Activated naive CD4-positive, alpha-beta T cell treated with anti-CD3 and anti-CD28 coated beads, Interleukin-2, amount 50 U/mL, for 24 hours (primary cell): ENCODE measurements at regions not wholly inside any gene's neighbourhood (a gene's known extent, or its start where the extent isn't known, plus 50 kb on each side); places are given as distances from the start of the nearest gene placed in this dataset.
A peak's percentile ranks its signal among the peaks of the same experiment; 100 is the strongest.
"Not testable (repeated sequence)": the region's sequence is repeated elsewhere in the genome, so short reads cannot be mapped to it uniquely, and the experiment has no call there.

Experiments
- H3K27ac Mint-ChIP-seq: one replicate; pipeline ENCODE4 v1.8.0; 2021; ENCODE audit warnings: mild to moderate bottlenecking, mixed read lengths
- H3K27me3 Mint-ChIP-seq: one replicate; pipeline ENCODE4 v1.8.0; 2021; ENCODE audit warnings: mixed read lengths
- H3K36me3 Mint-ChIP-seq: one replicate; pipeline ENCODE4 v1.8.0; 2021; ENCODE audit warnings: mixed read lengths
- H3K4me1 Mint-ChIP-seq: one replicate; pipeline ENCODE4 v1.8.0; 2021; ENCODE audit warnings: mixed read lengths
- H3K4me3 Mint-ChIP-seq: one replicate; pipeline ENCODE4 v1.8.0; 2021; ENCODE audit warnings: mild to moderate bottlenecking, mixed read lengths
- H3K9me3 Mint-ChIP-seq: one replicate; pipeline ENCODE4 v1.8.0; 2021; ENCODE audit warnings: mixed read lengths

GRCh38 chr5:142398730-142399055 lies 73.9 kb upstream of the SPRY4 start:
- H3K36me3 Mint-ChIP-seq: peaks cover 6% of the 10 kb centered on the region
- H3K4me1 Mint-ChIP-seq: no peaks in the 10 kb centered on the region

GRCh38 chr5:142398011-142398729 lies 73.3 kb upstream of the SPRY4 start:
- not testable (repeated sequence) for H3K4me3 Mint-ChIP-seq, H3K27ac Mint-ChIP-seq, H3K27me3 Mint-ChIP-seq, H3K4me1 Mint-ChIP-seq, H3K36me3 Mint-ChIP-seq
- H3K9me3 Mint-ChIP-seq: peaks cover 22% of the 10 kb centered on the region

More at GRCh38 chr5:142398730-142399055, 73.9 kb upstream of the SPRY4 start:
- Mint-ChIP-seq H3K9me3 (peaks cover 22% of the 10 kb centered on the region), H3K27ac (no peak overlapping the region), H3K27me3 (no peaks in the 10 kb centered on the region), H3K4me3 (no peak overlapping the region)

DNA sequence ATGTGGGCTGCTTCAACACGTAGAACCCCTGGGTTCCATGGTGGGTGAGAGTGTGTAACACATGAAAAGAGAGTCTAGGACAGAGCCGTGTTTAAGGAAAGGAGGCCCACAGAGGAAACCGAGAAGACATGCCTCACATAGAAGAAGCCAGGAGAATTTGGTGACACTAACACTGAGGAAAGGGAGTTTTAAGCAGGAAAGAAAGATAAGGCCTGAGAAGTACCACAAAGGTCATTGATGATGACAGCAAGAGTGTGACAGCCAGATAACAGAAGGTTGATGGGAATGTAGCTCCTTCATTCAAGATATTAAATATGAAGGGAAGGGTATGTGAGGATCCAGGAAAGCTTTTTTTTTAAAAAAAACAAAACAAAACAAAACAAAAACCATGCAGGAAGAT lies 72.4 kb upstream of the SPRY4 start:
- Mint-ChIP-seq H3K27ac (no peak overlapping the region), H3K4me1 (no peaks in the 10 kb centered on the region), H3K4me3 (no peak overlapping the region), H3K9me3 (peaks cover 22% of the 10 kb centered on the region), H3K27me3 (no peaks in the 10 kb centered on the region), H3K36me3 (peaks cover 6% of the 10 kb centered on the region)

DNA sequence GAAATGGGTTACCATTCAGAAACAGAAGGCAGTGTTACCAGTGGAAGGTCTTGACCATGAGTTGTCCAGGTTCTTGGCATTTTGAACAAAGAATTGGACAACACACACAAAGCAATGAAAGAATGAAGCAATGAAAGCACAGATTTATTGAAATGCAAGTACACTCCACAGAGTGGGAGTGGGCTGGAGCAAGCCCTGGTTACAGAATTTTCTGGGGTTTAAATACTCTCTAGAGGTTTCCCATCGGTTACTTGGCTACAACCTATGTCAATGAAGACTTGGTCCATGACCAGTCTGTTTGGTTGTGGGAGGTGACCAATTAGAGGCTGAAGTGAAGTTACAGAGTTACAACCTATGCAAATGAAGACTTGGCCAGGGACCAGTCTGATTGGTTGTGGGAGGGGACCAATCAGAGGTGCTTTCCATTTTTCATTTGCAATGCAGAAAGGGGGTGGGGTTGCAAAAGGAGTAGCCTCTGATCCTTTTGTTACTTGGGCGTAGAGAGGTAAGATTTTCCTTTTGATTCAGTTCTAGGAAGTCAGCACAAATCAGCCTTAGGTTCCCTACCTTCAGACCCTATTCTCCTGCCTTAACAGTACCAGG lies 71.7 kb upstream of the SPRY4 start:
- Mint-ChIP-seq H3K36me3 (peaks cover 6% of the 10 kb centered on the region), H3K9me3 (peaks cover 22% of the 10 kb centered on the region), H3K27ac (peak overlapping the region; percentile 38), H3K4me1 (no peaks in the 10 kb centered on the region), H3K27me3 (no peaks in the 10 kb centered on the region), H3K4me3 (no peak overlapping the region)

DNA sequence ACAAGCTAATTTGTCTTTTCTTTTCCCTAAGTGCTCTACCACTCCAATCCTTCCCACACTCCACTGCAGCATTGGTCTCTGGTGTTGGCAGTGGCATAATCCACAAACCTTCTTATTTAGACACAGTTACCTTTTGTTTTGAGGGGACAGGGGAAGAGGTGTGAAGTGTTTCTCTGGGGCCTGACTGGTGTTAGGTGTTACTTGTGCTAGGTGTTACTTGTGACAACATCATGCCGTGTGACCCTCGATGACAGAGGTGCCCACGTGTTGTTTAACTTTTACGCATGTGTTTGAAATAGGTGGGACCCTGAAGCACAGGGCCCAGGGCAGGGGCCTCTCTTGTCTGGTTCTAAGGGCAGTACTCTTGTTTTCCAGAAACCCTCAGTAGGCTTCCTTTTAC lies 70.5 kb upstream of the SPRY4 start:
- peaks cover 6% of the 10 kb centered on the region for H3K36me3 Mint-ChIP-seq
- H3K4me3 Mint-ChIP-seq: no peak overlapping the region
- no peaks in the 10 kb centered on the region for H3K4me1 Mint-ChIP-seq
- peaks cover 22% of the 10 kb centered on the region for H3K9me3 Mint-ChIP-seq
- H3K27ac Mint-ChIP-seq: no peak overlapping the region
- H3K27me3 Mint-ChIP-seq: no peaks in the 10 kb centered on the region

DNA sequence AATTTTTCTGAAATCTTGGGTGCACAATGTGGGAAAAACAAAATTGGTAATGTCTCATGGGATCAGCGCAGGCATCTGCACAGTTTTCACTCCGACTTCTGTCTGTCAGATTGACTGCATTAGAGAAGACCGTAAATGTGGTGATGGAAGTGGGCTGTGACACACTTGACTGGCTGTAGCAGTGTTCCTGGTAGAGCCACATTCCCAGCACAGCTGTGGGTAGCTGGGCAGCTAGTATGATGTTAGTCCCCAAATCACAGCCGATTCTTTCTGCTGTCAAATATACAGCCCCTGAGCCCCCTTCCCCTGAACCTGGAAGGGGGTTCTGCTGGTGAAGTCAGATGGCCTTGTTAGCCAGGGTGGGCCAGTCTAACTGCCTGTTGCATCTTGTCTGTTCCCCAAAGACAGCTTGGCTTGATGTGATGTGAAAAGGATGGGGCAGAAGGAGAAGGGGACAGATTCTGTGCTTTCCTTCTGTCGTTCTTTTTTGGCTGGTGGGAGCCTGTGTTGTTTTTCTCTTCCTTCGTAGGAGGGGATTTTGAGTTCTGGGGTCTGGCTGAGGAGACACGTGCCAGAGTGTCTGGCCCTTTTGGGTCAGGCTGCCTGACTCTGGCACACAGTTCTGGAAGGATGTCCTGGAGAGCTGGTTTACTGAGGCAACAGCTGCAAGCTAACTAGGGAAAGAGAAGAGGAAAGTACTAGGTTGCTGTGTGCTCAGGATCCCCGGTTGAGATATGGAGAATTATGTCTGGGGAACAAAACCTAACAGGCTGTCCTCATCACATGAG lies 66.4 kb upstream of the SPRY4 start:
- Mint-ChIP-seq H3K4me3 (no peak overlapping the region), H3K36me3 (peaks cover 5% of the 10 kb centered on the region), H3K27ac (no peak overlapping the region), H3K4me1 (peaks cover 11% of the 10 kb centered on the region), H3K27me3 (no peaks in the 10 kb centered on the region), H3K9me3 (peaks cover 12% of the 10 kb centered on the region)

GRCh38 chr5:142390334-142390733 lies 65.5 kb upstream of the SPRY4 start:
- Mint-ChIP-seq H3K27ac (no peak overlapping the region), H3K27me3 (no peaks in the 10 kb centered on the region), H3K4me1 (peaks cover 11% of the 10 kb centered on the region)

DNA sequence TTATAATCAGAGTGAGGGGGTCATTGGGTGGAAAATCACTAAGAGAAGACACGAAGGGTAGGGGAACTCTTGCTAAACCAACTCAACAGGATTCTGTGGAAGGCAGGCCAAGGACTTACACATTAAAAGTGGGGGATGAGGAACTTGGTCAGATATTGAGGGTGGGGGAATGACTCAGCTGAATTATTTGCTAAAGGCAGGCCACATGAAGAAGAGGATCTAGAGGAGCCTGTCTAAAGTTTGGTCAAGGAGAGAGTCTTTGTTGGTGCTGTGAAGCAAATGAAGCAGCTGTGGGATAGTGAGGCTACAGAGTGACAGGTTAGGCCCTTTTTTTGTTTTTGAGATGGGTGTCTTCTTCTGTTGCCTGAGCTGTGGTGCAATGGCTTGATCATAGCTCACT lies 63.9 kb upstream of the SPRY4 start:
- Mint-ChIP-seq H3K27me3 (no peaks in the 10 kb centered on the region), H3K4me3 (no peak overlapping the region), H3K27ac (peak overlapping the region; percentile 33), H3K36me3 (no peaks in the 10 kb centered on the region), H3K9me3 (no peaks in the 10 kb centered on the region), H3K4me1 (peaks cover 21% of the 10 kb centered on the region)

More at GRCh38 chr5:142390334-142390733, 65.5 kb upstream of the SPRY4 start:
- no peaks in the 10 kb centered on the region for H3K36me3 Mint-ChIP-seq
- peaks cover 4% of the 10 kb centered on the region for H3K9me3 Mint-ChIP-seq
- no peak overlapping the region for H3K4me3 Mint-ChIP-seq

- Mint-ChIP-seq H3K4me3 (no peak overlapping the region), H3K27ac (no peak overlapping the region), H3K9me3 (no peaks in the 10 kb centered on the region), H3K4me1 (peaks cover 21% of the 10 kb centered on the region), H3K27me3 (no peaks in the 10 kb centered on the region), H3K36me3 (no peaks in the 10 kb centered on the region)
These were observed 62.3 kb upstream of the SPRY4 start for GRCh38 chr5:142387024-142387682.

GRCh38 chr5:142386137-142387023 lies 61.6 kb upstream of the SPRY4 start:
- H3K27ac Mint-ChIP-seq: no peak overlapping the region
- no peaks in the 10 kb centered on the region for H3K27me3 Mint-ChIP-seq
- H3K9me3 Mint-ChIP-seq: no peaks in the 10 kb centered on the region
- peaks cover 21% of the 10 kb centered on the region for H3K4me1 Mint-ChIP-seq
- H3K4me3 Mint-ChIP-seq: no peak overlapping the region
- H3K36me3 Mint-ChIP-seq: no peaks in the 10 kb centered on the region

GRCh38 chr5:142385194-142385593 lies 60.4 kb upstream of the SPRY4 start:
- Mint-ChIP-seq H3K27me3 (no peaks in the 10 kb centered on the region), H3K4me1 (peaks cover 21% of the 10 kb centered on the region), H3K9me3 (no peaks in the 10 kb centered on the region), H3K4me3 (no peak overlapping the region), H3K36me3 (no peaks in the 10 kb centered on the region), H3K27ac (no peak overlapping the region)

DNA sequence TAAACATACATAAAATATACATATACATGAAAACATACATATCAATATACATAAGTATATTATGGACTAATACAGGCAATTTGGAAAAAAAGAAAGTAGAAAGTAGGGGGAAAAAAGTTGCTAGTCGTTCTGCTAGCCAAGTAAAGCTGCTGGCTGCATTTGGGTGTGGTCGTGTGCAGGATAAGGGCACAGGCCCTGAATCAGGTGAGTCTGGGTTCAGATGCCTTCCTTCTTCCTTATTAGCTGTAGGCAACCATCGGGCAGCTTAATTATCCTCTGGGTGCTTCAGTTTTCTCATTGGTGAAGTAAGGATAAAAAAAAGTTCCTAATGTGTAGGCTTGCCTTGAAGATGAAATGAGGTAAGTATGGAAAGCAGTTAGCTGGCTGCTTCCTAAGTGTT lies 59.2 kb upstream of the SPRY4 start:
- no peaks in the 10 kb centered on the region for H3K36me3 Mint-ChIP-seq
- H3K27ac Mint-ChIP-seq: no peak overlapping the region
- no peak overlapping the region for H3K4me3 Mint-ChIP-seq
- H3K27me3 Mint-ChIP-seq: no peaks in the 10 kb centered on the region
- H3K4me1 Mint-ChIP-seq: peaks cover 21% of the 10 kb centered on the region
- no peaks in the 10 kb centered on the region for H3K9me3 Mint-ChIP-seq

GRCh38 chr5:142382186-142382585 lies 57.4 kb upstream of the SPRY4 start:
- Mint-ChIP-seq H3K27me3 (no peaks in the 10 kb centered on the region), H3K27ac (no peak overlapping the region), H3K36me3 (no peaks in the 10 kb centered on the region), H3K4me3 (no peak overlapping the region), H3K9me3 (no peaks in the 10 kb centered on the region), H3K4me1 (peaks cover 25% of the 10 kb centered on the region)

- Mint-ChIP-seq H3K9me3 (no peaks in the 10 kb centered on the region), H3K4me3 (no peak overlapping the region), H3K27ac (no peak overlapping the region), H3K36me3 (no peaks in the 10 kb centered on the region), H3K27me3 (no peaks in the 10 kb centered on the region), H3K4me1 (peaks cover 18% of the 10 kb centered on the region)
These were observed 54.2 kb upstream of the SPRY4 start for GRCh38 chr5:142378737-142379634.
